Activated T-cell treated with anti-CD3 and anti-CD28 coated beads, Interleukin-2, amount 50 U/mL, for 24 hours (primary cell): ENCODE measurements at regions not wholly inside any gene's neighbourhood (a gene's known extent, or its start where the extent isn't known, plus 50 kb on each side); places are given as distances from the start of the nearest gene placed in this dataset.
"Not testable (repeated sequence)": the region's sequence is repeated elsewhere in the genome, so short reads cannot be mapped to it uniquely, and the experiment has no call there.

Experiments used
- DNase-seq: peaks from one replicate; pipeline ENCODE4 v3.0.0-alpha.2; 2020
- H3K27ac Mint-ChIP-seq: 2 replicates; pipeline ENCODE4 v1.8.0; 2020; ENCODE audit warnings: mild to moderate bottlenecking, mixed read lengths
- H3K27me3 Mint-ChIP-seq: 2 replicates; pipeline ENCODE4 v1.8.0; 2020; ENCODE audit warnings: mixed read lengths
- H3K36me3 Mint-ChIP-seq: 2 replicates; pipeline ENCODE4 v1.8.0; 2020; ENCODE audit warnings: low read depth, mixed read lengths
- H3K4me1 Mint-ChIP-seq: 2 replicates; pipeline ENCODE4 v1.8.0; 2020; ENCODE audit warnings: low read depth, mixed read lengths
- H3K4me3 Mint-ChIP-seq: 2 replicates; pipeline ENCODE4 v1.8.0; 2020; ENCODE audit warnings: mild to moderate bottlenecking, moderate library complexity, mixed read lengths
- H3K9me3 Mint-ChIP-seq: 2 replicates; pipeline ENCODE4 v1.8.0; 2020; ENCODE audit warnings: mixed read lengths

DNA sequence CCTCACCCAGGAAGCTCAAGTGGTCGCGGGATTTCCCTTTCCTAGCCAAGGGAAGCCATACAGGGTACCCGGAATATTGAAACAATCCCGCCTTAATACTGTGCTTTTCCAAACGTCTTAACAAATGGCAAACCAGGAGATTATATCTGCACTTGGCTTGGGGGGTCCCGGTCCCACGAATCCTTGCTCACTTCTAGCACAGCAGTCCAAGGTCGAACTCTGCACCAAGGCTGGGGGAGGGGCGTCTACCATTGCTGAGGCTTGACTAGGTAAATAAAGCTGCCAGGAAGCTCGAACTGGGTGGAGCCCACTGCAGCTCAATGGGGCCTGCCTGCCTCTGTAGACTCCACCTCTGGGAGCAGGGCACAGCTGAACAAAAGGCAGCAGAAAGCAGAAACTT lies 1644.8 kb downstream of the PCDH9 start:
- no peaks in the 10 kb centered on the region for H3K4me1 Mint-ChIP-seq

DNA sequence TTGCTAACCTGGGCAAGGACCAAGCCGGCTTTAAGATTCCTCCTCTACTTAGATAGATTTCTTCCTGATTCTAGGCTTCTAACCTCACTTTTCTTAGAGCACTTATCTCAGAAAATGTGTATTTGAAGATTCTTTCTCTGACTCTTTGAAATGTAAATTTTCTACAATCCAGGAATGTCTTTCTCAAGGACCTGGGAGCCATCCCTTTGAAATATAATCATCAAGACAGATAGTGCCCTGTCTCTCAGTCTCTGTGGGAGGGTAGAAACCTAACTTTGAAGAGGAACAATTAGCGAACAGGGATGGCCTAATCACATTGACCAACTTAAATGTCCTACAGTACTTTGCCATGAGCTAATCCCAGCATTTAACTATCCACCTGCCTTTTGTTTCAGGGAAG lies 1646.0 kb downstream of the PCDH9 start:
- H3K9me3 Mint-ChIP-seq, result peaks cover 26% of the 10 kb centered on the region
- H3K27me3 Mint-ChIP-seq, result no peaks in the 10 kb centered on the region
- no peak for DNase-seq
- no peaks in the 10 kb centered on the region for H3K36me3 Mint-ChIP-seq
- no peaks in the 10 kb centered on the region for H3K4me1 Mint-ChIP-seq
- no peak overlapping the region for H3K4me3 Mint-ChIP-seq
- no peak overlapping the region for H3K27ac Mint-ChIP-seq

More for the DNA sequence above, 1644.8 kb downstream of the PCDH9 start:
- peaks cover 30% of the 10 kb centered on the region for H3K9me3 Mint-ChIP-seq
- no peak overlapping the region for H3K27ac Mint-ChIP-seq
- no peaks in the 10 kb centered on the region for H3K36me3 Mint-ChIP-seq
- no peak for DNase-seq
- H3K4me3 Mint-ChIP-seq, result no peak overlapping the region
- H3K27me3 Mint-ChIP-seq, result no peaks in the 10 kb centered on the region

DNA sequence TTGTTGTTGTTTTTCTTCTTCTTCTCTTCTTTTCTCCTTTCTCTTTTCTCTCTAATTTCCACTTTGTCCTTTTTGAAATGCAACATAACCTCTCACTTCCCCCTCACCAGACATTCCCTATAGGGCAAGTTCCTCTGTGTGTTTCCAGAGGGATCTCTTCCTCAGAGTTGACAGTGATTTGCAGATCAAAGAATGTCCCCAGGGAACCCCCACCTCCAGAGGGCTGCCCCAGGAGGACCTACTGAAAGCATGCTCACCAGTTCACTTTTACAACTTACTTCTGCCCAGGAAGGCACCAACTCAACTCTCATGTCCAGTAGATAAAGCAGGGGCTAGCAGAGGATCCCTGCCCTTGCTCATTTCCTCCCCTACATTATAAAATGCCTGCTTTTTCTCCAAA lies 1648.0 kb downstream of the PCDH9 start:
- H3K4me1 Mint-ChIP-seq, result no peaks in the 10 kb centered on the region
- no peak overlapping the region for H3K4me3 Mint-ChIP-seq
- H3K27me3 Mint-ChIP-seq, result no peaks in the 10 kb centered on the region
- H3K36me3 Mint-ChIP-seq, result no peaks in the 10 kb centered on the region
- no peak for DNase-seq
- peaks cover 16% of the 10 kb centered on the region for H3K9me3 Mint-ChIP-seq
- no peak overlapping the region for H3K27ac Mint-ChIP-seq

DNA sequence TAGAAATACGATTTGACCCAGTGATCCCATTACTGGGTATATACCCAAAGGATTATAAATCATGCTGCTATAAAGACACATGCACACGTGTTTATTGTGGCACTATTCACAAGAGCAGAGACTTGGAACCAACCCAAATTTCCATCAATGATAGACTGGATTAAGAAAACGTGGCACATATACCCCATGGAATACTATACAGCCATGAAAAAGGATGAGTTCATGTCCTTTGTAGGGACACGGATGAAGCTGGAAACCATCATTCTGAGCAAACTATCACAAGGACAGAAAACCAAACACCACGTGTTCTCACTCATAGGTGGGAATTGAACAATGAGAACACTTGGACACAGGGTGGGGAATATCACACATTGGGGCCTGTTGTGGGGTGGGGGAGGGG lies 1665.6 kb downstream of the PCDH9 start:
- not testable (repeated sequence) for H3K27me3 Mint-ChIP-seq, H3K36me3 Mint-ChIP-seq, H3K27ac Mint-ChIP-seq, H3K4me3 Mint-ChIP-seq, DNase-seq, H3K4me1 Mint-ChIP-seq
- H3K9me3 Mint-ChIP-seq, result peaks cover 20% of the 10 kb centered on the region

DNA sequence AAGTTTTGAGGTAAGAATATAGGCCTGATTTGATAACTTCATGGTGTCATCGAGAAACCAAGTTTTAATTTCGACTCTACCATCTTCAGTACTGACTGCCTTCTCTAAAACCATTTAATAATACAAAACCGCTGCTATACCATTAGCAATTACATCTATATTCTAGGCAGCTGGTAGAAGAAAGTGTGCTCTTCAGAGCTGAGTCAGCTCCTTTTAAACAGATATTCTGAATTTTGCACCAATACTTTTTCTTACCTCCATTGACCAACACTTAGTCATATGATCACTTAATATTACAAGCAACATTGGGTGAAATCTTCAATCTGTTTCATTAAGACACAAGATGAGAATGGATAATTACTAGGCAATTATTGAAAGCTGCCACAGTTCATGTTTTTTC lies 1667.8 kb downstream of the PCDH9 start:
- Mint-ChIP-seq H3K36me3 (no peaks in the 10 kb centered on the region), H3K27ac (no peak overlapping the region), H3K4me3 (no peak overlapping the region), H3K9me3 (peaks cover 25% of the 10 kb centered on the region), H3K4me1 (no peaks in the 10 kb centered on the region), H3K27me3 (no peaks in the 10 kb centered on the region)
- no peak for DNase-seq

DNA sequence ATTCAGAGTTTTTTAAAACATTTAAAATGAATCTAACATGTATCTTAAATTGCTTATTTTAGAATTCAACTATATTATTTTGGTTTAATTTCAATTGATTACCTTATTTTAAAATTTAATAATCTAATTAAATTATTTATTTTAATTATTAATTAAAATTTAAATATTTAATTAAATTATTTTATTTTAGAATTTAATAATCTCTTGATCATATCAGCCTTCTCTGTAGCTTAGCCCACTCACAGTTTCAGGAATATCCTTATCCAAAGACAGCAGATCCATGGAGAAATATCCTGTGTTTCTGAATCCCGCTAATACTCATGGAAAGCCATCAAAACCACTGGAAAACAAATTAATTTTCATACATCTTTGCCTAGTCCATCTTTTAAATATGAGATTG lies 1669.2 kb downstream of the PCDH9 start:
- Mint-ChIP-seq H3K4me1 (no peaks in the 10 kb centered on the region), H3K27ac (no peak overlapping the region), H3K9me3 (peaks cover 25% of the 10 kb centered on the region), H3K27me3 (no peaks in the 10 kb centered on the region), H3K4me3 (no peak overlapping the region), H3K36me3 (no peaks in the 10 kb centered on the region)
- DNase-seq, result no peak

DNA sequence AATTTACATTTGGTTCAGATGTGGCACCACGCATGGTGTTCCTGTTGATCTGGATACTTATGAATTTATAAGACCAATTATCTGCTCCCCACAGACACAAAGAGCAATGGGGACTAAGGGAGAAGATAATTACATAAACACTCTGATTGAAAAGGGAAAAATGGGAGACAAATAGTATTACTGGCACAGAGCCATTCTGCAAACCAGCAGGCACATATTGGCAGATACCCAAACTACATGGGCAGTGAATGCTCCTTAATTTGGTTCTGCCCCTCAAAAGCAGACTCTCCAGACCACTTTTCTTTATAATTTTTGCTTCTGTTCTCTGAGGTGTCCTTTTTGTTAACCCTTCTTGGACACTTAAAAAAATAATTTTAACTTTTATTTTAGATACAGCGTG lies 1674.2 kb downstream of the PCDH9 start:
- Mint-ChIP-seq H3K27me3 (no peaks in the 10 kb centered on the region), H3K4me1 (no peaks in the 10 kb centered on the region), H3K4me3 (no peak overlapping the region), H3K27ac (no peak overlapping the region), H3K36me3 (no peaks in the 10 kb centered on the region), H3K9me3 (peaks cover 42% of the 10 kb centered on the region)
- no peak for DNase-seq

DNA sequence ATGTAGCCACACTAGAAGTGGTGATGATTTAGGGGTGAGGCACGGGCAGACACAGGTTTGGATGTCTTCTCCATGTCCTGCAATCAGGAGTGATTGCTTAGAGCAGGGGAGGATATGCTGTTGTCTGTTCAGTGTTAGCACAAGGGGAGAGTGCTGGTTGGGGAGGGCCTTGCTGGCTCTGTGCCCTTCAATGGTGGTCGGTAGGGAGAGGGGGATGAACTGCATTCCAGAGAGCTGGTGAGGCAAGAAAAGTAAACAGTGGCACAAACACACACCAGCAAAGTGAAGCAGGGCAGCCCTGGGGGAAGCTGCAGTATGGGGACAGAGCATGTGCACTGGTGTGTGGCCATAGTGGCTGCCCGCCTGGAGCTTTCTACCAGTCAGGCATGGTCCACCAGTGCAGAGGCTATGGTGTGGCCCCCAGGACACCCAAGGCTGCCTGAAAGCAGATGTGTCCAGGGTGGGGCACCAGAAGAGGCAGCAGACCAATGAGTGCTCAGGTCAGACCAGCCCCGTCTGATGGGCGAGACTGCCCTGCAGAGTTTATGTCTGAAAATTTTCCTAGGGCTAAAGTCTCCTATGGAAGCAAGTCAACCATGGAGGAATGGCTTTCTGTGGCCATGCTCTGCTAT lies 1676.9 kb downstream of the PCDH9 start:
- no peak overlapping the region for H3K27ac Mint-ChIP-seq
- peaks cover 50% of the 10 kb centered on the region for H3K9me3 Mint-ChIP-seq
- no peak for DNase-seq
- H3K4me3 Mint-ChIP-seq, result no peak overlapping the region
- H3K27me3 Mint-ChIP-seq, result no peaks in the 10 kb centered on the region
- H3K36me3 Mint-ChIP-seq, result no peaks in the 10 kb centered on the region
- H3K4me1 Mint-ChIP-seq, result no peaks in the 10 kb centered on the region

DNA sequence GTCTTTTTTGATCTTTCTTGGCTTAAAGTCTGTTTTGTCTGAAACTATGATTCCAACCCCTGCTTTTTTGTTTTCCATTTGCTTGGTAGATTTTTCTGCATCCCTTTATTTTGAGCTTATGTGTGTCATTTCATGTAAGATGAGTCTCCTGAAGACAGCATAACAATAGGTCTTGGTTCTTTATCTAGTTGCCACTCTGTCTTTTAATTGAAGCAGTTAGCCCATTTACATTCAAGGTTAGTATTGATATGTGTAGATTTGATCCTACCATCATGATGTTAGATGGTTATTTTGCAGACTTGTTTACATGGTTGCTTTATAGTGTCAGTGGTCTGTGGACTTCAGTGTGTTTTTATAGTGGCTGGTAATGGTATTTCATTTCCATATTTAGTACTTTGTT lies 1678.9 kb downstream of the PCDH9 start:
- Mint-ChIP-seq H3K27ac (no peak overlapping the region), H3K36me3 (no peaks in the 10 kb centered on the region), H3K27me3 (no peaks in the 10 kb centered on the region), H3K4me3 (no peak overlapping the region), H3K9me3 (peaks cover 51% of the 10 kb centered on the region), H3K4me1 (no peaks in the 10 kb centered on the region)
- no peak for DNase-seq

DNA sequence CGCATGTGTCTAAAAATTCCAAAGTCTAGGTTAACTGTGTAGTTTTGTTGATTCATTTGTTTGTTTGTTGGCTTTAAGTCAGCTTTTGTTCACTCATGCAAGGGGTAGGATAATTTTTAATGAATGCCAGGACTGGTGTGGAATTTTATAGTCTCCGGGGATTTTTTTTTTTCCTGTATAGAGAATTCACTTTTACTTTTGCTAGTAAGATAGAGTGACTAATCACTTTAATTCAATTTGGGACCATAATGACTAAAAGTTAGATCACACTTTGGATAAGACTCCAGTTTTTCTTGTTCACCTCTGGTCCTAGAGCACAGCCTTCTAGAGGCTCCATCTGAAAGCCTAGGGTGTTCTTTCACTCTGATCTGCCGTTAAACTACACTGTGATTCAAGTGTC lies 1690.0 kb downstream of the PCDH9 start:
- Mint-ChIP-seq H3K27ac (no peak overlapping the region), H3K4me3 (no peak overlapping the region)
- DNase-seq, result no peak

DNA sequence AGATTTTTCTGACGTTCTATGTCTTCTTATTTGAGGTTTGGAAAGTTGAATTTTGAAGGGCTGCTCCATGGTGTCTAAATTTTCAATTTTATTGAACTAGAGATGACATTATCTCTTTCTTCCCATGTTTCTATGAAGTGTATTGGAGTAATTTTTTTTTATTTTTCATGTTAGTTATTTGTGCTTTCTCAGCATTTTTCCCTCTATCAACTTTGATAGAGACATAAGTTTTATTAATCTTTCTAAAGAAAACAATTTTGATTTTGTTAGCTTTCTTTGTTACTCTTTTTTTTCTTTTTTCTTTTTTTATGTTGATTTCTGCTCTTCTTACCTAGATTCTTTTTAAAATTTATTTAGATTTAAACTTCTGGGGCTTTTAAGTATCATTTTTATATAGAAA lies 1694.8 kb downstream of the PCDH9 start:
- Mint-ChIP-seq H3K4me3 (no peak overlapping the region), H3K27ac (no peak overlapping the region), H3K27me3 (no peaks in the 10 kb centered on the region), H3K9me3 (peaks cover 14% of the 10 kb centered on the region), H3K4me1 (no peaks in the 10 kb centered on the region), H3K36me3 (no peaks in the 10 kb centered on the region)
- DNase-seq, result no peak

More for the DNA sequence above, 1690.0 kb downstream of the PCDH9 start:
- Mint-ChIP-seq H3K4me1 (no peaks in the 10 kb centered on the region), H3K9me3 (peaks cover 26% of the 10 kb centered on the region), H3K36me3 (no peaks in the 10 kb centered on the region), H3K27me3 (no peaks in the 10 kb centered on the region)

DNA sequence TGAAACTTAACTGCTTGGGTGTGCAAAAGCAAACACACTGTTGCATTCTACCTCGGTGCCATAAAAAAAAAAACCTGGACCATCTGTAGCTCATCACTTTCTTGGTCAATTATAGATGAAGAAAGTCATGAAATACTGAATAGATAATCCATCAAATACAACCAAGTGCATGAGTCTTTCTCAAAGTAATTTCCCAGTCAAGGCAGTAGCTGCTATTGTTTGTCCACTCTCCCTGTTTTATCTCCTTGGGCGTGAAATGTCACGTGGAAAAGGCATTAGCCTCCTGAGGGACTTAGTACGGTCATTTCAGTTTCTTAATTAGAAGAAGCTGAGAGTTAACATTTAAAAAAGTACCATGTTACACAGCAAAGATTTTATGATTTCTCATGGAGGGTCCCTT lies 1697.9 kb downstream of the PCDH9 start:
- Mint-ChIP-seq H3K27ac (no peak overlapping the region), H3K36me3 (no peaks in the 10 kb centered on the region), H3K9me3 (peaks cover 14% of the 10 kb centered on the region), H3K4me3 (no peak overlapping the region), H3K4me1 (no peaks in the 10 kb centered on the region), H3K27me3 (no peaks in the 10 kb centered on the region)
- no peak for DNase-seq

DNA sequence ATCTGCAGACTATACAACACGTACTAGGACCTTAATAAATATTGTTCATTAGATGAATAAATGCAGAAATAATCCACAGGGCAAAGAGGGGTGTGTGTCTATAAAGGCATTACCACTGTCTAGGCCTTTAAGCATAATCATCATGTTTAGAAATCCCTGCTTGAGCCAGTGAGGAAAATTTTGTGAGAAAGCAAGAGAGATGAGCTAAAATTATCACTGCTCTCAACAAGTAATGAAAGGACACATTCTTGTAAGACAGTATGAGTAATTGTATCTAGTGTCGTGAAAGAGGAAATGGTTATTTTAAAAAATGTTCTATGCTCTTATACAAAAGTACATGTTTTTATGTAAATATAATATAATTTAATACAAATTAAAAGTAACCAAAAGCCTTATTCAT lies 1699.4 kb downstream of the PCDH9 start:
- Mint-ChIP-seq H3K9me3 (peaks cover 19% of the 10 kb centered on the region), H3K36me3 (no peaks in the 10 kb centered on the region), H3K27me3 (no peaks in the 10 kb centered on the region), H3K27ac (no peak overlapping the region), H3K4me3 (no peak overlapping the region), H3K4me1 (no peaks in the 10 kb centered on the region)
- DNase-seq, result no peak

DNA sequence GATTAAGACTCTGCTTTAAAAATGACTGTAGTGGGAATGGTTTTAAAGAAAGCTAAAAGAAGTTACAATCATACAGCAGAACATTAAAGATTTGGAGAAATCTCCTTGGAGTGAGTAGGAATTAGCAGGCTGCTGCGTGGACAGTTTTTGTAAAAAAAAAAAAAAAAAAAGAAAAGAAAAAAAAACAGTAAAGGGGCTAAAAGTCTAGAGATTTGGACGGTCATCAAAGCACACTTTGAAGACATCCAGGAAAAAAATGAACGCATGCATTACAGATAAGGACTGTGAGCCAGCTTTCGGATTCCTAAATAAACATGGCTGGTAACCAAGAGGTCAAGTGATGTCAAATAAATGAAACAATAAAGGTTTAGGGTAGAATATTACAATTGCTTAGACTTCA lies 1700.6 kb downstream of the PCDH9 start:
- DNase-seq, result no peak
- no peak overlapping the region for H3K4me3 Mint-ChIP-seq
- H3K9me3 Mint-ChIP-seq, result peaks cover 20% of the 10 kb centered on the region
- no peaks in the 10 kb centered on the region for H3K36me3 Mint-ChIP-seq
- H3K27ac Mint-ChIP-seq, result no peak overlapping the region
- no peaks in the 10 kb centered on the region for H3K4me1 Mint-ChIP-seq
- no peaks in the 10 kb centered on the region for H3K27me3 Mint-ChIP-seq

DNA sequence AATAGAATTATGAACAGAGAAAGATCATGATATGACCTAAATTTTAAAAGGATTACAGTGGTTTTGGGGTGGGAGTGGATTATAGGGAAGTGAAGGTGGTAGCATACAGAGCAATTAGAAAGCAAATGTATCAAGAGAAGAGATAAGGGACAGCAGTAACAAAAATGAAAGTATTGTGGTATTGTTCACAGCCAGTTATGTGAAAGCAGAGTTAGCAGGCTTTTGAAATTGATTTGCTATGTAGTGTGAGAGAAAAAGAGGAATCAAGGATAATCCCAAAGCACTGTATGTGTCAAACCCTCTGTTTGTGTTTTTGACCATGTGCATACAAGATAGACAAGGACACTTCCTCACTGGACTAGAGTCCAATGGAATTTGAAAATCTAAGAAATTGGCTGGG lies 1721.4 kb downstream of the PCDH9 start:
- peaks cover 6% of the 10 kb centered on the region for H3K9me3 Mint-ChIP-seq
- H3K4me1 Mint-ChIP-seq, result no peaks in the 10 kb centered on the region
- H3K4me3 Mint-ChIP-seq, result no peak overlapping the region
- H3K27ac Mint-ChIP-seq, result no peak overlapping the region
- no peak for DNase-seq
- H3K36me3 Mint-ChIP-seq, result no peaks in the 10 kb centered on the region
- H3K27me3 Mint-ChIP-seq, result no peaks in the 10 kb centered on the region

DNA sequence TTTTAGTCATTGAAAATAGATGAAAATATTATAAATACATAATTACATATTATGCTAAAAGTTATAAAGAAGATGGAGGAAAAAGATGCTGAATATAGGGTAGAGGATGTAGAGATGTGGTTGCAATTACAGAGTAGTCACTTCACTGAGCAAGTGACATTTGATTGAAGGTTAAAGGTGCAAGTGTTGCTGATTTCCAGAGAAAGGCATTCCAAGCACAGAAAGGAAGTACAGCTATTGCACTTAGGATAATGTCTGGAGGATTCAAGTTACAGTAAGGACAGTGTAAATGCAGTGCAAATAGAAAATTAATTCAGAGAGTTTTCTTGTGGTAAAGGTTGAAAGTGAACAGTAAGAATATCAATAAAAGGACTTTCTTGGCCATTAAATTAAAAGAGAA lies 1721.8 kb downstream of the PCDH9 start:
- DNase-seq, result no peak
- peaks cover 6% of the 10 kb centered on the region for H3K9me3 Mint-ChIP-seq
- H3K4me1 Mint-ChIP-seq, result no peaks in the 10 kb centered on the region
- no peaks in the 10 kb centered on the region for H3K27me3 Mint-ChIP-seq
- H3K27ac Mint-ChIP-seq, result no peak overlapping the region
- no peaks in the 10 kb centered on the region for H3K36me3 Mint-ChIP-seq
- H3K4me3 Mint-ChIP-seq, result no peak overlapping the region
